ENCODE measurements at regions not wholly inside any gene's neighbourhood (a gene's known extent, or its start where the extent isn't known, plus 50 kb on each side); places are given as distances from the start of the nearest gene placed in this dataset.

DNA sequence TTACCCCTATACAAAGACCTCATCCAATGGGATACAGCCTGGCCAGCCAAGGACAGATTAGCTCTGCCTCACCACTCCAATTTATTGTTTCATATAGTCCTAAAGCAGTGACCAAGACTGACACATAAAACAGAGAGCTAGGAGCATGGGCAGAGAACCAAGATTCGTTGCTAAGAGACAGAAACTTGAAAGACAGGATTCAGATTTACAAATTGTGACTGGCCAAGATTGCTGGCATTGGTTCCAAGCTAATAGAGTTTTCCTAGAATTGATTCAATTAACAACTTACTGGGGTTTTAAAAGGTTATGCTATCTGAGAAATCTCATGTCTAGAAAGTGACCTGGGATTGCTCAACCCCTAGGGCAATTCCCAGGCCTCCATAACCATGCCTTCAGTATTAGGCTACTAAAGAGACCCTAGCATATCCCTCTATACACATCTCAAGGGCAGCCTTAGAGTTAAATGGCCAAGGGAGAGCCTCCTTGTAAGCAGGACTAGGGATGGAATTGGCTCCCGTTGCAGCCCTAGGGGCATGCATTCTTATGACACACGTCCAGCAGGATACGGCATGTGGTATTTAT lies 75.6 kb downstream of the ICOS start:
- no peak for DNase-seq (ENCODE audit: low read depth)

DNA sequence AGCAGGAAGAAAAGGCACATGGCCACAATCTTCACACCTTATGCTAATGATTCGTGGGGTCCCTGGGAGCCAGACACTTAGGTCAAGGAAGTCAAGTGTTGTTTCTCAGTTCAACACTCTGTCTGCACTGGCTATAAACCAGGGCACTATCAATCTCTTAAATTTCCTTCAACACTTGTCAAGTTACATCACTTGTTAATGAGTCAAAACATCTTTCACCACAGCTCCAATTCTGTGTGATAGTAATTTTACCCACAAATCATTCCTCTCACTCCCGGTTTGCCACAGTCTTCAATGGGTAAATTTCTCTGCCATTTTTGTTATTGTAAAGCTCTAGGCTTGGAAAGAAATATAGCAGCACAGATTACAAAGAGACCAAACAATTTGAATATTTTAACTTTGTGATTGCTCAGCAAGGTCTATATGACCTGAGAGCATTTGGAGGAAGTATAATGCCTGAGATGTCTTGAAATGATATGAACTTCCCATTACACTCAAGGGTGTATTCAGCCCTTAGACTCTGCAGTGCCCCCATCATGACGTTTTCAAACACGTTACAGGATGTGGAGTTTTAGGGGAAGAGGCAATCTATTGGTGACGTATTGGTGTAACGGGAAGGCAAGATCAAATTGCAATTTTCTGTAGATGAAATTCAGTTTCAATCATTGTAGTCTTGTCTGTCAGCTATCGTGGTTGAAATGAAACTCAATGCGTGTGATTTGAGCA lies 78.7 kb downstream of the ICOS start:
- DNase-seq (ENCODE audit: low read depth), result no peak

DNA sequence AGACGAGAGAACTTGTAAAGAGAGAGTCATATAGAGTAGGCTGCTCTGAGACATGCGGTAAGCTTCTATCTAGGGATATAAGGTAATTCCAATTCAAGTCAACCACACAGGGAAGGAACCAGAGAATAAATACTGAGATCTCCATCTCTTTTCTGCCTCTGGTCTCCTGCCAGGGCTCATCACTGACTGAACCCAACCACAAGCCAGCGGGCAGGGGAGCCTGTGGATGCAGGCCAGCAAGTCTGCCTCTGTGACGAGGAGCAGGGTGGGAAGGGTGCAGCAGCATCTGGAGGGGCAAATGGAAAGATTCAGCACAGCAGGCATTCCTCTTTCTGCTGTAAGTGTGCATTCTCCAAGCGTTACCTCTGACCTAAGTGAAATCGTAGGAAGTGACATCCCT lies 82.2 kb downstream of the ICOS start:
- DNase-seq (ENCODE audit: low read depth), result no peak

DNA sequence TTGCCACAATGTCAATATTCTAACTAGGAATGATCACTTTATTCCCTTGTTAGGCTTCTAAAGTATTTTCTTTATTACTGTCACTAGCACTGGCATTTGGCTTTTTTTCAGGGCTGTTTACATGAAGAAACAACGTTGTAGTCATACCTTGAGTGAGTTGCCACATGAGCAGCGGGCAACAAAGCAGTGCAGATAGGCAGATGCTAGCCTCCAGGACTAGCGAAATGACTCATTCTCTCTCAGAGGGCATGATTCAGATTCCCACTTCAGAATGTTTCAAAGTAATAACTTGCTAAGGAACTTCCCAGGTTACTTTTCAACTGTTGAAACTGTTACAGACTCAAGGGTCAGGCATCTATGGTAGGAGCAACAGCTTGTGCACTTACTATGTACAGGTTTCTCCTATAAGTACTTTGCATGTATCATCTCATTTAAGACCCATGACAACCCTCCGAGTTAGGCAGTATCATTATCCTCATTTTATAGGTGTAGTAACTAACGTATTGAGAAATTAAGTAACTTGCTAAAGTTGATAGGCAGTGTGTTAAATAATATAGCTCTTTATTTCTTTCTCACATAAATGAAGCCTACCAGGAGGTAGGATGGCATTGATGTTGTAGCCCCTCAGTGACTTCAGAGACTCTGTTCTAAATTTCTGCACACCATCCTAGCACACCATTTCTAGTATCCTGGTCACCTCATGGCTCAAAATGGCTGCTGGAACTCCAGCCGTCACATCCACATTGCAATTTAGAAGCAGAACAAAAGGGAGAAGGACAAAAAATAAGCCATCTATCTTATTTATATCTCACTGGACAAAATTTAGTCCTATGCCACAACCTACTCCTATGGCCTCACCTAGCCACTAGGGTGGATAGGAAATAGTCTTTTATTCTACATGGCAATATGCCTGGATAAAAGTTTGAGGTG lies 83.3 kb downstream of the ICOS start:
- peak; percentile 7 for DNase-seq (ENCODE audit: low read depth)

- no peak for DNase-seq (ENCODE audit: low read depth)
Observed at GRCh38 chr2:204021290-204022081, 84.9 kb downstream of the ICOS start.

- no peak for DNase-seq (ENCODE audit: low read depth)
Observed at GRCh38 chr2:204022550-204022949, 86.0 kb downstream of the ICOS start.

GRCh38 chr2:204023088-204023487 lies 86.5 kb downstream of the ICOS start:
- no peak for DNase-seq (ENCODE audit: low read depth)

DNA sequence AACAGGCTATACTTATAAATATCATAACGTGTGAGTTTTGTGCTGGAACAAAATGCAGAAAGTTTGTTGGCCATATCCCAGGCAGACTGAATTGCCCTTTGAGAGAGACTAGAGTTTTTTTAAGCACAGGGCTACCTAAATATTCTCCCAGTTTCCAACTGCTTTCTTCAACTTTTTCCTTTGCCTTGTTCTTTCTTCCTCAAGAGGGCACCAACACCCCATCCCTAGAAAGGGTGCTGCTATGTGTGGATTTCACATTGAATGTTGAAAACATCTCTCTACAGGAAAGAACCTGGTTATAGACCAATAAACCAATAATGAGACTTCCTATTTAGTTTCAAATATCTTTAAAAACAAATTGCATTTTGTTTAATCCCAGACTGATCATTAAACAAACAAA lies 87.9 kb downstream of the ICOS start:
- DNase-seq (ENCODE audit: low read depth), result no peak

GRCh38 chr2:204024906-204025475 lies 88.4 kb downstream of the ICOS start:
- no peak for DNase-seq (ENCODE audit: low read depth)

GRCh38 chr2:204026294-204026693 lies 89.7 kb downstream of the ICOS start:
- DNase-seq (ENCODE audit: low read depth), result no peak

DNA sequence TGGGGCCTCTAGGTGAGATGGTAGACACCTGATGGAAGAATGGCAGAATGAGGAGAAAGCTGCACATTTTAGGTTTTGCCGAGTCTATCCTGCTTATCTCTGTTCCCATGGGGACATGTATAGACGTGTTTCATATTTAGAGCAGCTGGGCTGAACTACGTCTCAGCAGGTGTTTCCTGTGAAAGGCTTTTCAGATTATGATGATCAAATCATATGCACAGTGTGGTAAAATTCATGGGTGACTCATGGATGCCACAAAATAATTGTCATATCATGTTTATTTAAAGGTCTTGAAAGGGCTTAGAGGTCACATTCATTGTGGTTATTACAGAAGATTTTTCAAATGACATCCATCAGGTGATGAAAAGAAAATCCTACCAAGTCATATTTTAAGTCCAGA lies 90.5 kb downstream of the ICOS start:
- DNase-seq (ENCODE audit: low read depth), result no peak

DNA sequence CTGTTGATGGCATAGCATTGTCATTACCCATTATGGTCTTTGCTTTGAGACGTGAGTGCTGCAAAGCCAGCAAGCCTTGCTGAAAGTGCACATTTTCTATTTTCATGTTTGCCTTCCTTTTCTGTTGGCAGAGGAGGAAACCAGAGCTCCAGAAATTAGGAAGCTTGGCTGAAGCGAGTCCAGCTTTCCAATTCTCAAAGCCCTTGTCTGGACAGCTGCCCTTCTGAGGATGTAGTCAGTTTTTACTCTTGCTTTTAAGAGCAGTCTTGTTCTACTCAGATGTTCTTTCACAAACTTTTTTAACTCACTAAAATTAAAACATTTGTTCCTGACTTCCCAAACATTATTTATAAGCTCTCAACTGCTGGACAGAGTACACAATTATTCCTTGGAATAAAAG lies 93.8 kb downstream of the ICOS start:
- no peak for DNase-seq (ENCODE audit: low read depth)

DNA sequence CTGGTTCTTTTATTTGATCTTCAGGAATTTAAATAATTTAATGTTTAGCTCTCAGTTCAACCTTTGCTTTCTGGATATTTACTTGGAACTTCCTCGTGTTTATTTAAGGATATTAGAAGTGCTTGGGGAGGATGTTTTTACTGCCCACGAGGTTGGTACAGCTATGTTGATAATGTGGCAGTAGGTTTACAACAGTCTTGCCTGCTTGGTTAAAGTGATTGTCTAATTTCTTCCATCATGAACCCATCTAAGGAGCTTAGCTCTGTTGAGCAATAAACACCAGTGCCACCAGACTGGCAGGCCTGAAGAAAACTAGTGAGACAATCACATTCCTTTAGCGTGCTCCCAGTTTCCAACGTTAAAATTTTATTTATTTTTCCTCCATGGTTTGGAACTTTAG lies 94.5 kb downstream of the ICOS start:
- DNase-seq (ENCODE audit: low read depth), result no peak

DNA sequence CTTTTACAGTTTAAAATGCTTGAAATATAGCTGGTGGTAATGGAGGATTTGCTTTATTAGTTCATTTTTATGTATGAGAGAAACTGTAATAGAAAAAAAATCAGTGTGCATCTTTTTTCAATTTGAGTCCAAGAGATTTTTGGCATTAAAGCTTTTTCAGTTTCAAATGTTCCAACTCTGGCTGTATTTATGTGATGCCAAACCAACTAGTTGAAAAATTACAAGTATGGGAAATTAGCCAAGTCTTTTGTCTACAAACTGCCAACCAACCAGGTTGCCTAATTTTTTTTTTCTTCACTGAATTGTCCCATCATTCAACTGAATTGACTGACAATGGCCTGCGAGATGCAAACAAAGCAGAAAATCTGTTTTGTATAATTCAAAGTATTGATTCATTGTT lies 95.7 kb downstream of the ICOS start:
- DNase-seq (ENCODE audit: low read depth), result no peak

DNA sequence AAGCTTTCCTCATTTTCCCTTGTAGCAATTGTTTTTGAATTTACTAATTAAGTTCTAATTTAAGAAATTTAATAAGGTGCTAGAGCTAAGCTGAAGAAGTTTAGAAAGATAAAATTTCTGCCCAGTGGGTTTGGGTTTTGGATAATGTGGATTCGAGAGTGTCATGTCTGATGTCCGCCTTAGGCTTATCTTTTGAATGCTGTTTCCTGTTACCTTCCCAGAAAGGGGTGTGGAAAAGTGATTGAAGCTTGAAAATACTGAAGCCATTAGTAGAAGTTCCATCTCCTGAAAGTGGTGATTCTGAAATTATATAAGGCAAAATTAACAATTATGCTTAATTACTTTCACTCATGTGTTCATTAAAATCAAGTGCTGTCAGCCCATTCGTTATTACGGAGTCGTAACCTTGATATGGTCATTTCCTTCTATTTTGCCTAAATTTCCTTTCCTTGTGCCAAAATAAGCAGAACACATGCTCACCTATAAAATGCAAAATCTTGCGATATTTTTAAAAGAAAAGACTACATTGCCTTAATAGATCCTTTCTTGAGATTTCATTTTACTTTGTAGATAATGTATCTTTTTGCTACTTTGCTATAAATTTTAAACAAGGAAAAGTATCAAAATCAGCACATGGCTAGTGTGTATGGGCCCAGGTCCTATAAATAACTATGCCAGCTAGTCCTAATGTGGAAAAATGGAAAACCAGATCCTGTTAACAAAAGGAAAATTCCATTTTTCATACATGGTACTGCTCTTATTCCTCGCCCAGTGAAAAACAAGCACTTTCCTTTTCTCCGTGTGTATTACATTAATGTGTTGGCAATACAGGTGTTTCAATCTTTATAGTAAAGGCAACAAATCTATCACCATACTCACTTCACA lies 97.3 kb downstream of the ICOS start:
- no peak for DNase-seq (ENCODE audit: low read depth)

- no peak for DNase-seq (ENCODE audit: low read depth)
Observed at GRCh38 chr2:204036706-204037105, 100.1 kb downstream of the ICOS start.

GRCh38 chr2:204037286-204037685 lies 100.7 kb downstream of the ICOS start:
- no peak for DNase-seq (ENCODE audit: low read depth)

DNA sequence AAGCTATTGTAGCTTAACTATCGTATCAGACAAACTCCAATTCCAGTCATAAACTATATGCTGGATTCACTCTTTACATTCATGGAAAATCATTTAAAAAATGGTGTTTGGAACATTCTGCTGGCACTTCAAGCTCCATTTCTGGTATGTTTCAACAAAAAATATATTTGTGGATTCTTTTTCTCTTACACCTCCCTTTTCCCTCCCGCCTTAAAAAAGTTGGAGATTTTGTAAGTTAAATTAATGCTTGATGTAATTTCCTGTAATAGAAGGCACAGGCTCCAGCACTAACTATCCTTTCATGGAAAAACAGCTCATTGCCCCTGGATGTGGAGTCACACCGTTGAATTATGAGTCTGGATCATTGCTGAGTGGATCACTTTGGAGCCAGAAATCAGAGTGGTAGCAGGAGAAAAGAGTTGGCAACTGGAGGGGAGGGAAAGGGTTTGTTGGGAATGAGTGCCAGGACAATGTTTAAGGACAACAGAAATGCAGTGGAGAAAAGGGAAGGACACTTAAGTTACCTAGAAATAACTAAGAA lies 102.8 kb downstream of the ICOS start:
- DNase-seq (ENCODE audit: low read depth), result no peak

DNA sequence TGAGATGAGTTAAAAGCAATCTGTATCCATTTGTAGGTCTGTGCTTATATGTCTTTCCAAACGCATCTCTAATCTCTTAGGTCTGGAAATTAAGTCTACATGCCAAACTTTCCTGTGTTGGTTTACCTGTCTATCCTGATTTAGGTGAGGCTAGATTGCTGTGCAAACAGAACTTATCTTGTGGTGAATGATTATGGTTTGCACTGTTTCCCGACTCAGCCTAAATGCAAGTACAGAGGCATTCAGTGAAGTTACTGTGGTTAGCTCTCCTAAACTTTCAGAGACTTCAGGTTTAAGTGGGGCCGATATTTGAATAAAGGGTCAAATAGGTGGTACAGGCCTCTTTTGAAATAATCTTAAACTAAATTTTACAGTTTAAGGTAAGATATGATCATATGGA lies 103.5 kb downstream of the ICOS start:
- no peak for DNase-seq (ENCODE audit: low read depth)

- no peak for DNase-seq (ENCODE audit: low read depth)
Observed at GRCh38 chr2:204042401-204042800, 105.8 kb downstream of the ICOS start.

DNA sequence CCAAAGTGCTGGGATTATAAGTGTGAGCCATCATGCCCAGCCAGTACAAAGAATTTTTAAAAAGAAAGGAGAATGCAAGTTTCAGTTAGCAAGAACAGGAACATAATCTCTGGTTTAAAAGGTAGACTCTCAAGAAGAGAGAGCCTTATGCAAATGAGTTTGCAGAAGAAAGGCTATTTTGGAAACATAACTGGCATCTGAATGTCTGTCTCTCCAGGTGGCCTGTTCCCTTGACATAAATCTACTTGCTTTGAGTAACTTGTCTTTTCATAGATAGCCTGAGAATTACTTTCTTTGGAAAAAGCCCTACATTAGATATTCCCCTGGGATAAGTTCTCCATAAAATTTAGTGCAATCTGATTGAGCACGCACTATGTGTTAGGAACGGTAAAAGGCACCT lies 109.6 kb downstream of the ICOS start:
- no peak for DNase-seq (ENCODE audit: low read depth)
